ENCODE measurements at regions not wholly inside any gene's neighbourhood (a gene's known extent, or its start where the extent isn't known, plus 50 kb on each side); places are given as distances from the start of the nearest gene placed in this dataset.
A peak's percentile ranks its signal among the peaks of the same experiment; 100 is the strongest.

GRCh38 chrX:13419918-13420317 is 100.1 kb upstream of the ATXN3L start:
- DNase-seq (ENCODE audit: extremely low spot score, unreplicated experiment): no peak
- Mint-ChIP-seq H3K27me3 (ENCODE audit: unreplicated experiment) (no peaks in the 10 kb centered on the region), H3K4me3 (ENCODE audit: unreplicated experiment) (no peak overlapping the region), H3K27ac (ENCODE audit: unreplicated experiment) (peak overlapping the region; percentile 79), H3K9me3 (ENCODE audit: unreplicated experiment) (peaks cover 9% of the 10 kb centered on the region), H3K4me1 (ENCODE audit: unreplicated experiment) (peaks cover 23% of the 10 kb centered on the region), H3K36me3 (ENCODE audit: unreplicated experiment) (no peaks in the 10 kb centered on the region)
- no peak for TF ChIP-seq CTCF (IDR thresholded peaks at IDR 0.05)

- peaks cover 29% of the 10 kb centered on the region for H3K4me1 Mint-ChIP-seq (ENCODE audit: unreplicated experiment)
- no peak for DNase-seq (ENCODE audit: extremely low spot score, unreplicated experiment)
- H3K27me3 Mint-ChIP-seq (ENCODE audit: unreplicated experiment): no peaks in the 10 kb centered on the region
- peaks cover 9% of the 10 kb centered on the region for H3K9me3 Mint-ChIP-seq (ENCODE audit: unreplicated experiment)
- H3K27ac Mint-ChIP-seq (ENCODE audit: unreplicated experiment): peak overlapping the region; percentile 79
- TF ChIP-seq CTCF (IDR thresholded peaks at IDR 0.05): no peak
- no peak overlapping the region for H3K4me3 Mint-ChIP-seq (ENCODE audit: unreplicated experiment)
- H3K36me3 Mint-ChIP-seq (ENCODE audit: unreplicated experiment): no peaks in the 10 kb centered on the region
Observed at GRCh38 chrX:13419276-13419675, 99.4 kb upstream of the ATXN3L start.

- peaks cover 9% of the 10 kb centered on the region for H3K9me3 Mint-ChIP-seq (ENCODE audit: unreplicated experiment)
- H3K4me3 Mint-ChIP-seq (ENCODE audit: unreplicated experiment): no peak overlapping the region
- peaks cover 30% of the 10 kb centered on the region for H3K4me1 Mint-ChIP-seq (ENCODE audit: unreplicated experiment)
- TF ChIP-seq CTCF (IDR thresholded peaks at IDR 0.05): no peak
- peak overlapping the region; percentile 79 for H3K27ac Mint-ChIP-seq (ENCODE audit: unreplicated experiment)
- no peak for DNase-seq (ENCODE audit: extremely low spot score, unreplicated experiment)
- H3K36me3 Mint-ChIP-seq (ENCODE audit: unreplicated experiment): no peaks in the 10 kb centered on the region
- H3K27me3 Mint-ChIP-seq (ENCODE audit: unreplicated experiment): no peaks in the 10 kb centered on the region
Observed at GRCh38 chrX:13418126-13419097, 98.6 kb upstream of the ATXN3L start.

- H3K9me3 Mint-ChIP-seq (ENCODE audit: unreplicated experiment): peaks cover 9% of the 10 kb centered on the region
- peaks cover 30% of the 10 kb centered on the region for H3K4me1 Mint-ChIP-seq (ENCODE audit: unreplicated experiment)
Observed at GRCh38 chrX:13415509-13415908, 95.7 kb upstream of the ATXN3L start.

More at GRCh38 chrX:13415509-13415908, 95.7 kb upstream of the ATXN3L start:
- Mint-ChIP-seq H3K27ac (ENCODE audit: unreplicated experiment) (no peak overlapping the region), H3K4me3 (ENCODE audit: unreplicated experiment) (no peak overlapping the region), H3K27me3 (ENCODE audit: unreplicated experiment) (no peaks in the 10 kb centered on the region), H3K36me3 (ENCODE audit: unreplicated experiment) (no peaks in the 10 kb centered on the region)
- DNase-seq (ENCODE audit: extremely low spot score, unreplicated experiment): no peak
- no peak for TF ChIP-seq CTCF (IDR thresholded peaks at IDR 0.05)

All from osteocyte (in vitro differentiated cells).